GM12874 (cell line): ENCODE measurements at regions not wholly inside any gene's neighbourhood (a gene's known extent, or its start where the extent isn't known, plus 50 kb on each side); places are given as distances from the start of the nearest gene placed in this dataset.

Experiments used
- TF ChIP-seq, protein P1 (sequence below): IDR thresholded peaks from 2 replicates; pipeline ENCODE4 v1.5.1; 2011; ENCODE audit warnings: low read depth, mild to moderate bottlenecking, control low read depth, low read length, moderate library complexity; ENCODE audit not compliant: insufficient read depth

DNA sequence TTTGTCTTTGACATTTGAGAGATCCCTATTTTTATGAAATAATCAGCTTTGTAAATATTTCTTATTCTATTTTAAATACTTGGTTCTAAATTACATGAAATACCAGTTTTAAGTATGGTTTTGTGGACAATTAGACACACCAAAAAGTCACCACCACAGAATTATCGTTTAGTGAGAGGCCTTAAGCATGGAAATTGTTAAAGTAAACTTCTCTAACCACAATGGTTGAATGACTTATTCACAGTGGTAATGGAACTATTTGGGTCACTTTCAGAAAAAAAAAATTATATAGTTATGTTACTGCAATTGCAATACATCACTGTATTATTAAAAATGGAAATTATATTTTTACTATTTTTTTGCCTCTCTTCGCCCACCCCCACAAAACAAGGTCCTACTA is 1252.5 kb downstream of the EFNA5 start:
- TF ChIP-seq, protein P1, sequence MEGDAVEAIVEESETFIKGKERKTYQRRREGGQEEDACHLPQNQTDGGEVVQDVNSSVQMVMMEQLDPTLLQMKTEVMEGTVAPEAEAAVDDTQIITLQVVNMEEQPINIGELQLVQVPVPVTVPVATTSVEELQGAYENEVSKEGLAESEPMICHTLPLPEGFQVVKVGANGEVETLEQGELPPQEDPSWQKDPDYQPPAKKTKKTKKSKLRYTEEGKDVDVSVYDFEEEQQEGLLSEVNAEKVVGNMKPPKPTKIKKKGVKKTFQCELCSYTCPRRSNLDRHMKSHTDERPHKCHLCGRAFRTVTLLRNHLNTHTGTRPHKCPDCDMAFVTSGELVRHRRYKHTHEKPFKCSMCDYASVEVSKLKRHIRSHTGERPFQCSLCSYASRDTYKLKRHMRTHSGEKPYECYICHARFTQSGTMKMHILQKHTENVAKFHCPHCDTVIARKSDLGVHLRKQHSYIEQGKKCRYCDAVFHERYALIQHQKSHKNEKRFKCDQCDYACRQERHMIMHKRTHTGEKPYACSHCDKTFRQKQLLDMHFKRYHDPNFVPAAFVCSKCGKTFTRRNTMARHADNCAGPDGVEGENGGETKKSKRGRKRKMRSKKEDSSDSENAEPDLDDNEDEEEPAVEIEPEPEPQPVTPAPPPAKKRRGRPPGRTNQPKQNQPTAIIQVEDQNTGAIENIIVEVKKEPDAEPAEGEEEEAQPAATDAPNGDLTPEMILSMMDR: no peak

DNA sequence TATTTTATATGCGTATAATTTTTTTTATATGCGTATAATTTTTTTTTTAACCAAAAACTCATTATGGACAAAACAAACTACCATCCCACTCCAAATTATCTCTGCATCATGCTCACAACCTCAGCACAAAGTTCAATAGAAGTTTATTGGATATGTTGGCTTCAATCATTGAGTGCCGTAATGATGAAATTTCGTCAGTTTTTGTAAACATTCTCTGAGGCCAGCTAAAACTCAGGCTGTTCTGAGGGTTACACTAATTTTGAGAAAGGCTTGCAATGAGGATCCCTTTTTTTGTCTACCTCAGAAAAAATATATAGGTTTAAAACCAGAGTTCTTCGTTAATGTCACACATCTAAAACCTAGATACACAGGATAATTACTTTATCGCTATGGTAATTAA is 1253.2 kb downstream of the EFNA5 start:
- TF ChIP-seq, protein P1: no peak

DNA sequence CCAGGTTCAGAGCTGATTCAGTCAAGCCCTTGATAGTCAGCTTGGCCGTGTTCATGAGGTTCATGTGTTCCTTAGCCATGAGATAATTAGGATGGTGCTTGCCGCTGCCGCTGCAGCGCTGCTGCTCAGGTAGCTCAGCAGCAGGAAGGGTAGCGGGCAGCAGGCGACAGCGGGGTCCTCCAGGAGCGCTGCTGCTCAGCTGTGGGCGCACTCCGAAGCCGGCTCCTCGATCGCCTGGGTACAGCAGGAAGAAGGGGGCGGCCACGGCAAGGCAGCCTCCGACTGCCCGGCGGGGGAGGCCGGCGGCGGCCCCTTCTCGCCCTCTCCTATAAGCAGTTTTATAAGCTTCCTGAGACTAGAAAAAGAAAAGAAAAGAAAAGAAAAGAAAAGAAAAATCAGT is 1253.6 kb downstream of the EFNA5 start:
- TF ChIP-seq, protein P1: no peak

DNA sequence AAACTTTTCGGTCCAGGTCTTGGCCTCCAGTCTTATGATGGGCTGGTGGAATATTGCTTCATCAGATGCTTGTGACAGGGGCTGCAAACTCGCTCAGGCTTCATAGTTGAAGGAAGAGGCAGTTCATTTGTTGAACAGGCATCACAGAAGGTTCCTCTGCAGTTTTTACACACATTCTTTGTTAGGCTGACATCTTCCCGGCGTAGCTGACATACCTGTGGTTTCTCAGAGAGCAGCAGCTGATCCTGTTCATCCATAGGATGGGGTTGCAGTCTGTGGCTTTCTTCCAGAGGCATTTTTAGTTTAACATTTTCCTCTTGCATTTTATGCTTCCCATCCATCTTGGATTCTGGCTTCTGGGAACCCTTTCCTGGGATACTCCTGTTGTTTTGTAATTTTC is 1255.2 kb downstream of the EFNA5 start:
- TF ChIP-seq, protein P1: no peak

DNA sequence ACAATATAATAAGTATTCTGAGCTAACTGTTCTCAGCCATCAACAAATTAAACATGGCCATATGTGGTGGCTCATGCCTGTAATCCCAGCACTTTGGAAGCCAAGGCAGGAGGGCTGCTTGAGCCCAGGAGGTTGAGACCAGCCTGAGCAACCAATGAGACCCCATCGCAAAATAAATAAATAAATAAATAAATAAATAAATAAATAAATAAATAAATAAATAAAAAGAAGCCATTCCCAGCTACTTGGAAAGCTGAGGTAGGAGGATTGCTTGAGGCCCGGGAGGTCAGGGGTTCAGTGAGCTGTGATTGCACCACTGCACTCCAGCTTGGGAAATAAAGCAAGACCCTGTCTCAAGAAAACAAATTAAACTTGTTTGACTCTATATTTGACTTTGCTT is 1256.4 kb downstream of the EFNA5 start:
- TF ChIP-seq, protein P1: no peak

DNA sequence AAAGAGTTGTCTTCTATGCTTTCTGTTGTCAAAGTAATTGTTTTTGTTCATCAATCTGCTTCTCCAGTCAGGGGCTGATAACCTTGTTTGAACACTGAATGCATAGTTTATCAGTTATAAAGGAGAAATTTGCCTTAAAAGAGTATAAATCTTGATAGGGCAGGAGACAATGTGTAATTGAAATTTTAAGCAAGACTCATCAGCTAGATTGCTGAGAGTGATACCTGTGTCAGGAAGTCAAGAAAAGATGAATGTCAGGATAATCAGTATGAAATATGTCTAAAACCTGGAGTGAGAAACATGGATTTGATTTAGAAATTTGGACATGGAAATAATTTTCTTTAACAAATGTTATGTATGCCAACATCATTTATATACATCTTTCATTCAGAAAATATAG is 1258.1 kb downstream of the EFNA5 start:
- TF ChIP-seq, protein P1: no peak

DNA sequence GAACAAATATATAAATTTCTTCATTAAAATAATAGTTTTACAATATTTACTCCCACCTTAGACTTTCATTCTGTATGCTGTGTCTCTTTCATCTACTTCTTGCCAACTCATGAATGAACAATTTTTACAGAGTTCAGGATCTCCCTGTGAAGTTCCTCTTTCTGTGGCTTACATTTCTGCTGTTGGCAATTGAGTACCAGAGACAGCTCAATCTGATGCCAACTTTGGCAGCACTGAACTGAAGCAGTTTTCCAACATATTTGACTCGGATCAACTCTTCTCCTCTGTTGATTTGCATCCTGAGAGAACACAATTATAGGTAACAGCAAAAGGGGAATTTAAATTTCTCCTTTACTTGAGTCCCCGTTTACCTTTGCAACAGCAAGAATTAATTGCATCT is 1262.2 kb downstream of the EFNA5 start:
- TF ChIP-seq, protein P1: no peak

DNA sequence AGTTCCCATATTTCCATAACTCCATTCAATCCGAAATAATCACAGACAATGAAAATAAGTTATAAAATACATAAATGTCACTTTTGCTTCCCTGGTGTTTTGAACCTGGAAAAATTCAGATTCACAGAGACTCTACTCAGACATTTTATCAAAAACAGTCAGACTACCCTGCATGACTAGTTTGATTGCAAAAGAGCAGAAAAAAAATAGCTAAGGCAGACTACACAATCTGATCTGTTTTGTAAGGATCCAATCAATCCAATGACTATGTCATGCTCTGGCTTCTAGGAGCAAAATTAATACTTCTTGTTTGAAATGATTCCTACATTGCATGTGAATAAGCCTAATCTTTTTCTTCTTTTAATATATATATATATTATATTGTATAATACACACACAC is 1262.6 kb downstream of the EFNA5 start:
- TF ChIP-seq, protein P1: no peak
